ENCODE measurements at regions not wholly inside any gene's neighbourhood (a gene's known extent, or its start where the extent isn't known, plus 50 kb on each side); places are given as distances from the start of the nearest gene placed in this dataset.

DNA sequence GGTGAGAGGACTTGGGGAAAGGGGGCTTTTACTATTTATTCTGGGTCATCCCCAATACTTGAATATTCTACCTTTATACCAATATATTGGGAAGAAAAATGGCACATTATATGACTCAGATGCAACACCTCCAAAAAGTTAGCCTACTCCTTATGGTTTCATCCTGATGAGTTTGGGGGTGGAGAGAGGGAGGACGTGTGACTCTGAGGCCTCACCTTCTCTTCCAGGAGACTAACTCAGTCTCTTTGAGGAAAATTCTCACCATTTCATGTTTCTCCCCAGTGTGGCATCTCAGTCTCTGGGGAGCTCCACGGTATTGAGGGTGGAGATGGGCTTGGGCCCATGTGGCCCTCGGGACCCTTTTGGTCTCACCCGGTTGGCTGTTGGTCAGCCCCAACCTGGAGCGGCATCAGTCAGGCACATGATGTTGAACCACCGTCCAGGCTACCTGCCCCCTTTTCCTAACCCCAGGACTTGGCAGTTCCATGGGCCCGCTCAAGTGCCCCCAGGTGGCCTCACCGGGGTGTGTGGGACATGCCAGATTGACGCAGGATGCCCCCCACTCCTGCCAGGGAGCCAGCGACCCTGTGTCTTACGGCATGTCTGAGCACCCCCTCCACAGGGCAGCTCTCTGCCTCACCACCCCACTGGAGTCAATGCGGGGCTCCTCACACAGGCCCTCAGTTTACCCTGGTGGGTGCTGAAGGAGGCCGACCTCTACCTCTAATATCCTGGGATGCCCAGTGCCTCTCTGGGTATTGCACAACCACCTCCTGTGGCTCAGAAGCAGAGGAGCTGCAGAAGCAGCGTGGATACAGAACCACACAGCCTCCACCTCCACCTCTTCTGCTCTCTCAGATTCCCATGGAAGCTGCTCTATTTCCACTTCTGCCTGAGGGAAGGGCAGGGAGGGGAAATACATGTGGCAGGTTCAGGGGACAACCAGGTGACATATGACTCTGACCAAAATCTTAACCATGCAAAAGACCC lies 297.4 kb downstream of the EIPR1 start:
- TF ChIP-seq POLR2AphosphoS5 (IDR thresholded peaks at IDR 0.05) = no peak
- TF ChIP-seq, protein P1, sequence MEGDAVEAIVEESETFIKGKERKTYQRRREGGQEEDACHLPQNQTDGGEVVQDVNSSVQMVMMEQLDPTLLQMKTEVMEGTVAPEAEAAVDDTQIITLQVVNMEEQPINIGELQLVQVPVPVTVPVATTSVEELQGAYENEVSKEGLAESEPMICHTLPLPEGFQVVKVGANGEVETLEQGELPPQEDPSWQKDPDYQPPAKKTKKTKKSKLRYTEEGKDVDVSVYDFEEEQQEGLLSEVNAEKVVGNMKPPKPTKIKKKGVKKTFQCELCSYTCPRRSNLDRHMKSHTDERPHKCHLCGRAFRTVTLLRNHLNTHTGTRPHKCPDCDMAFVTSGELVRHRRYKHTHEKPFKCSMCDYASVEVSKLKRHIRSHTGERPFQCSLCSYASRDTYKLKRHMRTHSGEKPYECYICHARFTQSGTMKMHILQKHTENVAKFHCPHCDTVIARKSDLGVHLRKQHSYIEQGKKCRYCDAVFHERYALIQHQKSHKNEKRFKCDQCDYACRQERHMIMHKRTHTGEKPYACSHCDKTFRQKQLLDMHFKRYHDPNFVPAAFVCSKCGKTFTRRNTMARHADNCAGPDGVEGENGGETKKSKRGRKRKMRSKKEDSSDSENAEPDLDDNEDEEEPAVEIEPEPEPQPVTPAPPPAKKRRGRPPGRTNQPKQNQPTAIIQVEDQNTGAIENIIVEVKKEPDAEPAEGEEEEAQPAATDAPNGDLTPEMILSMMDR (IDR thresholded peaks at IDR 0.05) = no peak
- TF ChIP-seq EP300 (IDR thresholded peaks at IDR 0.05) = no peak
- no peak for TF ChIP-seq POLR2A (IDR thresholded peaks at IDR 0.05; ENCODE audit: low read depth)
